Hepatocyte (in vitro differentiated cells): ENCODE measurements at regions not wholly inside any gene's neighbourhood (a gene's known extent, or its start where the extent isn't known, plus 50 kb on each side); places are given as distances from the start of the nearest gene placed in this dataset.

Experiments used
- CTCF ChIP-seq: fragments of 200-600 bp; sonication (generic); IDR thresholded peaks from 2 replicates; pipeline ENCODE4 v1.5.1; 2016; ENCODE audit warnings: antibody characterized with exemption, mild to moderate bottlenecking; ENCODE audit not compliant: poor library complexity
- EZH2 ChIP-seq: fragments of 200-600 bp; sonication (generic); IDR thresholded peaks from 2 replicates; pipeline ENCODE4 v1.6.1; 2016; ENCODE audit warnings: antibody characterized with exemption, mild to moderate bottlenecking, borderline replicate concordance

GRCh38 chr10:83666762-83667161 lies 472.5 kb upstream of the GHITM start:
- TF ChIP-seq CTCF (no peak), EZH2 (no peak)
